A673 (cell line): ENCODE measurements at regions not wholly inside any gene's neighbourhood (a gene's known extent, or its start where the extent isn't known, plus 50 kb on each side); places are given as distances from the start of the nearest gene placed in this dataset.

ENCODE experiments used
- BruUV-seq: library from RNA; stranded (reverse); fragments of 400-500 nt; replicated peaks from 2 replicates; lab custom pipeline; 2021; lab: Mats Ljungman, UMichigan
- CTCF ChIA-PET: fragments of 300-600 bp; sonication (Branson Sonifier 250); formaldehyde crosslinking; loops from one replicate; lab custom pipeline; 2022; ENCODE audit warnings: antibody characterized with exemption; lab: Charles Lee
- POLR2A ChIA-PET: fragments of 300-600 bp; sonication (Branson Sonifier 250); formaldehyde crosslinking; loops from one replicate; lab custom pipeline; 2022; ENCODE audit warnings: antibody characterized with exemption; ENCODE audit not compliant: low non-redundant PET; lab: Charles Lee
- DNase-seq: peaks from one replicate; pipeline ENCODE4 v3.0.0-alpha.2; 2015; ENCODE audit warnings: low spot score
- H3K27ac ChIP-seq: fragments of 200-600 bp; sonication (generic); 2 replicates; pipeline ENCODE4 v1.5.1; 2016; ENCODE audit warnings: mixed run types, low read depth, mild to moderate bottlenecking, mixed read lengths, antibody characterized with exemption, low read length; ENCODE audit not compliant: poor library complexity, severe bottlenecking
- H3K27me3 ChIP-seq: fragments of 200-600 bp; sonication (generic); replicated peaks from 2 replicates; pipeline ENCODE4 v1.6.1; 2017; ENCODE audit warnings: mixed run types, low read depth, mild to moderate bottlenecking, mixed read lengths, antibody characterized with exemption, low read length; ENCODE audit not compliant: insufficient read depth, poor library complexity
- H3K36me3 ChIP-seq: fragments of 200-600 bp; sonication (generic); 2 replicates; pipeline ENCODE4 v1.6.1; 2016; ENCODE audit warnings: mixed run types, mild to moderate bottlenecking, mixed read lengths, antibody characterized with exemption, low read length; ENCODE audit not compliant: insufficient read depth, poor library complexity, severe bottlenecking
- H3K4me1 ChIP-seq: fragments of 200-600 bp; sonication (generic); 2 replicates; pipeline ENCODE4 v1.6.1; 2017; ENCODE audit warnings: mixed run types, mild to moderate bottlenecking, mixed read lengths, antibody characterized with exemption, low read length; ENCODE audit not compliant: insufficient read depth, poor library complexity, severe bottlenecking
- H3K4me3 ChIP-seq: fragments of 200-600 bp; sonication (generic); 2 replicates; pipeline ENCODE4 v1.5.1; 2016; ENCODE audit warnings: low read depth, mixed run types, mild to moderate bottlenecking, mixed read lengths, low read length; ENCODE audit not compliant: poor library complexity, severe bottlenecking
- H3K9me3 ChIP-seq: fragments of 200-600 bp; sonication (generic); 2 replicates; pipeline ENCODE4 v1.6.1; 2016; ENCODE audit warnings: mixed run types, low read depth, mild to moderate bottlenecking, mixed read lengths, antibody characterized with exemption, low read length; ENCODE audit not compliant: poor library complexity, severe bottlenecking
- EZH2 ChIP-seq: fragments of 200-600 bp; sonication (generic); IDR thresholded peaks from 2 replicates; pipeline ENCODE4 v1.6.1; 2017; ENCODE audit warnings: borderline replicate concordance, low read depth, mild to moderate bottlenecking, mixed read lengths, antibody characterized with exemption, low read length; ENCODE audit not compliant: poor library complexity, severe bottlenecking
- intact Hi-C: fragments of 100-400 bp; cut with micrococcal nuclease; formaldehyde crosslinking; loops from one replicate; pipeline ENCODE4 v1.10.0; 2022; ENCODE audit not compliant: unreplicated experiment
- TF ChIP-seq, protein P1 (sequence below): fragments of 300-800, 200-600 bp; sonication (generic); conservative IDR thresholded peaks from 2 replicates; pipeline ENCODE4 v1.5.1; 2017; ENCODE audit warnings: low read depth, mild to moderate bottlenecking, antibody characterized with exemption, low read length, moderate library complexity, mixed read lengths

DNA sequence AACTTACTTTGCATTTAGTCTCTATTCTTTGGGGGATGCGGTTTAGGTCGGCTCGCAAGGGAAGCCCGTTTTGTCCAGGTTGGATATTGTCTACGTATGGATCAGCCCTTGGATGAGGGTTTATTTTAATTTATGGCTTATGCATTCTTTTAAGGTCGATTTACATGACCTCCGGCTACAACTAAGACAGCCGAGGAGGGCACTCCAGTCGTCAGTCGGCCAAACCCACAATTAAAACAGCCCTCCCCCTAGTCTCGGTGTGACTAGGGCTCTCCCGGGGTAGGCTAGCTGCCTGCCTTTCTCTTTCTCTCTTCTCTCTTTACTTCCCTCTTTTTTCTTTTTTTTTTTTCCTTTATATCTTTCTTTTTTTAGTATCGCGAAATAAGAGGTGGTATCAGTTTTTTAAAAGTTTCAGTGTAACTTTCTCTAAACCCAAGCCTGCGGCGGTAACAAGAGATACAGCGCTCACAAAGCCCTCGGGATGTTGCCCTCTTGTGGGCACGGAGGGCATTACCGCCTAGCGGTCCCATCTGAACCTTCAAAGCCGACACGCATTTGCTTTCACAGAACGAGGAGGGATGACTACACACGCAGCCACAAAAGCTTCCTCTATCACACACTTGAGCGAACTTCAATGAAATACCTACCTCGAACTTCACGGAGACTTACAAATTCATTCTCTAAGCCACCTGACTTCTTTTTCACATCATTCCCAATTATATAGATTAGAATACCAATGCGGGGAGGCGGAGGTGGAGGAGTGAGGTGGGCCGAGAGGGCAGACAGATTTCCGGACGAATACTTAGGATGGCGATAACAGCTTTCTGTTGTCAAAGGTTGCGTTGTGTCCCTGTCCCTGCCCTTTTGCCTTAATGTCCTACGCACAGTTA lies 132.3 kb upstream of the C11orf58 start:
- ChIA-PET POLR2A (no interaction called here), CTCF (interaction anchor here (1.0 kb wide), 1 partner anchor 310 kb away, joined by 3 read pairs; no protein-coding TSS in a partner anchor)
- Histone ChIP-seq H3K27ac (peak overlapping the region; percentile 93), H3K9me3 (no peaks in the 10 kb centered on the region), H3K27me3 (no peaks in the 10 kb centered on the region), H3K4me3 (peak overlapping the region; percentile 93), H3K4me1 (peaks cover 24% of the 10 kb centered on the region), H3K36me3 (no peaks in the 10 kb centered on the region)
- no peak for TF ChIP-seq EZH2
- TF ChIP-seq, protein P1, sequence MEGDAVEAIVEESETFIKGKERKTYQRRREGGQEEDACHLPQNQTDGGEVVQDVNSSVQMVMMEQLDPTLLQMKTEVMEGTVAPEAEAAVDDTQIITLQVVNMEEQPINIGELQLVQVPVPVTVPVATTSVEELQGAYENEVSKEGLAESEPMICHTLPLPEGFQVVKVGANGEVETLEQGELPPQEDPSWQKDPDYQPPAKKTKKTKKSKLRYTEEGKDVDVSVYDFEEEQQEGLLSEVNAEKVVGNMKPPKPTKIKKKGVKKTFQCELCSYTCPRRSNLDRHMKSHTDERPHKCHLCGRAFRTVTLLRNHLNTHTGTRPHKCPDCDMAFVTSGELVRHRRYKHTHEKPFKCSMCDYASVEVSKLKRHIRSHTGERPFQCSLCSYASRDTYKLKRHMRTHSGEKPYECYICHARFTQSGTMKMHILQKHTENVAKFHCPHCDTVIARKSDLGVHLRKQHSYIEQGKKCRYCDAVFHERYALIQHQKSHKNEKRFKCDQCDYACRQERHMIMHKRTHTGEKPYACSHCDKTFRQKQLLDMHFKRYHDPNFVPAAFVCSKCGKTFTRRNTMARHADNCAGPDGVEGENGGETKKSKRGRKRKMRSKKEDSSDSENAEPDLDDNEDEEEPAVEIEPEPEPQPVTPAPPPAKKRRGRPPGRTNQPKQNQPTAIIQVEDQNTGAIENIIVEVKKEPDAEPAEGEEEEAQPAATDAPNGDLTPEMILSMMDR = peak; percentile 95
- intact Hi-C loops = loop anchor here (2.0 to 10.0 kb wide), 4 partner anchors 151 to 431 kb away; no protein-coding TSS in a partner anchor
- peak; percentile 95 for DNase-seq
- TSS peak; percentile 79 for BruUV-seq

DNA sequence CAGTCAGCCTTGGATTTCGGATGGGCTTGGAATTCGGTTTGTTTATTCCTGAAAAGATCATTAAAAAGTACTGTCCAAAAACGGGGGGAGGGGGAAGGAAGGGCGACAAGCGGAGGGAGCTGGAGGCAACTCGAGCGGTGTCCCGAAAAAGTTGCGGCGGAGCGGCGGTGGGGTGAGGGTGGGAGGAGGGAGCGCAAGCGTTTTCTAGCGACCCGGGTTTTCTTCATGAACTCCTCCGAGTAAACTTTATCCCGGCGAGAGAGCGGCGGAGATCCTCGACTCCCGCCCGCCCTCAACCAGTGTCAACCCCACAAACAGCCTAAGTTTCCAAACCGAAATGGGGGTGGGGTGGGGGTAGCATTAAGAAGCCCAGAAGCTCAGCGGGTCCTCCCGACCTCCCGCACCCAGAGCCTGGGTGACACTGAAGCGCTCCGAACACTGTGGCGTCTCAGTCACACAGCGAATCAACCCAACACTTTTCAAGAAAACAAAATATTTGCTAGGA lies 133.0 kb upstream of the C11orf58 start:
- DNase-seq = peak; percentile 69
- TF ChIP-seq EZH2 = no peak
- TF ChIP-seq, protein P1 = no peak
- POLR2A ChIA-PET = no interaction called here
- no peaks in the 10 kb centered on the region for H3K9me3 ChIP-seq
- H3K36me3 ChIP-seq = no peaks in the 10 kb centered on the region
- peaks cover 23% of the 10 kb centered on the region for H3K4me1 ChIP-seq
- H3K27me3 ChIP-seq = no peaks in the 10 kb centered on the region
- H3K4me3 ChIP-seq = peak overlapping the region; percentile 93
- no TSS peak for BruUV-seq
- CTCF ChIA-PET = no interaction called here
- intact Hi-C loops = loop anchor here (5.0 to 10.0 kb wide), 3 partner anchors 151 to 431 kb away; no protein-coding TSS in a partner anchor
- peak overlapping the region; percentile 93 for H3K27ac ChIP-seq

DNA sequence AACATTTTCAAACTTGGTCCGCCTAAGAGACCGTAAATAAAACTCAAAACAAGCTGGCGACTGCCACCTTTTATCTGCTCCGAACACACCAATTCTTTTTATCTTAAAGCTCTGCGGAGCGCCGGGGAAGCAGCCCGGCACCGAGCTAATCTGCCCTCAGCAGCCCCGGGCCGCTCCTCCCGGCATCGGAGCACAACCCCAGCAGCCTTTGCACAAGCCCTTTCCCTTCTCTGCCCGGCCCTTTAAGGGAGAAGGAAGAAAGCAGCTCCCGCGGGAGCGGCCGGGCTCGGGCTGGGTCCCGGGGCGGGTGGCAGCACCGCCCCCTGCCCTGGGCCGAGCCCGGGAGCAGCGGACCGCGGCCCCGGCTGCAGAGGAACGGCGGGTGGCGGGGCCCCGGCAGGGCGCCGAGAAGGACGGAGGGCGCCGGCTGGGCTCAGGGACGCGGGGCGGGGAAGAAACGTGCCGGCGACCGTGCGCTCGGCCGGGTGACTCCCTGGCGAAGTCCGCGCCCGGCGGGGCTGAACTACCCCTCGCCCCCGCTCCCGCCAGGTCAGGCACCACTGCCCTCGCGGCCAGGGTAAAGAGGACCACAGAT lies 133.6 kb upstream of the C11orf58 start:
- Histone ChIP-seq H3K4me1 (peaks cover 23% of the 10 kb centered on the region), H3K27ac (peak overlapping the region; percentile 93), H3K9me3 (no peaks in the 10 kb centered on the region), H3K4me3 (peak overlapping the region; percentile 93), H3K36me3 (no peaks in the 10 kb centered on the region), H3K27me3 (no peaks in the 10 kb centered on the region)
- peak; percentile 60 for DNase-seq
- intact Hi-C loops = loop anchor here (5.0 to 10.0 kb wide), 3 partner anchors 150 to 430 kb away; no protein-coding TSS in a partner anchor
- ChIA-PET CTCF (no interaction called here), POLR2A (no interaction called here)
- no TSS peak for BruUV-seq
- TF ChIP-seq EZH2 = no peak
- TF ChIP-seq, protein P1 = no peak
